HCT116 (cell line): ENCODE measurements at regions not wholly inside any gene's neighbourhood (a gene's known extent, or its start where the extent isn't known, plus 50 kb on each side); places are given as distances from the start of the nearest gene placed in this dataset.

Experiments used
- ATAC-seq: fragments of 200-7000 bp; cut with Tn5 transposase; 2 replicates; pipeline ENCODE4 v1.9.1; 2020; ENCODE audit warnings: mild to moderate bottlenecking, moderate library complexity
- BruUV-seq: library from RNA; stranded (reverse); fragments of 400-500 nt; replicated peaks from 2 replicates; lab custom pipeline; 2021; lab: Mats Ljungman, UMichigan
- CTCF ChIA-PET: fragments of 300-600 bp; sonication (Branson Sonifier 250); formaldehyde crosslinking; loops from one replicate; lab custom pipeline; 2021; ENCODE audit warnings: antibody characterized with exemption; lab: Charles Lee
- POLR2A ChIA-PET: fragments of 300-600, 350-600 bp; sonication (Branson Sonifier 250); formaldehyde crosslinking; loops from one replicate; lab custom pipeline; 2021; ENCODE audit warnings: antibody characterized with exemption; lab: Charles Lee
- RAD21 ChIA-PET, 2 experiments: fragments of 300-600 bp; sonication (Branson Sonifier 250); formaldehyde crosslinking; loops; one replicate each; lab custom pipeline; 2023; ENCODE audit warnings: low total read pairs in 2 of 2; ENCODE audit not compliant: uncharacterized antibody in 2 of 2, unreplicated experiment in 2 of 2, low non-redundant PET in 1 of 2; lab: Charles Lee
- DNase-seq: peaks from one replicate; pipeline ENCODE4 v3.0.0-alpha.2; 2010; ENCODE audit warnings: low read depth, low spot score
- H2AFZ ChIP-seq: fragments of 200-600 bp; shearing (Covaris generic), sonication (generic); 2 replicates; pipeline ENCODE4 v1.6.1; 2017; ENCODE audit warnings: low read depth, mixed run types, mixed read lengths, antibody characterized with exemption, low read length; ENCODE audit not compliant: poor library complexity, severe bottlenecking
- H3K27ac ChIP-seq: 2 replicates; pipeline ENCODE4 v1.5.1; 2012; ENCODE audit warnings: low read depth, low read length
- H3K27me3 ChIP-seq: fragments of 200-600 bp; sonication (generic); 2 replicates; pipeline ENCODE4 v1.6.1; 2016; ENCODE audit warnings: mixed run types, low read length, mixed read lengths; ENCODE audit not compliant: insufficient read depth
- H3K36me3 ChIP-seq, 2 experiments: fragments of 200-500 bp in 1 of 2; fragments of 200-600 bp in 1 of 2; sonication (Bioruptor generic) in 1 of 2; sonication (generic) in 1 of 2; 2 replicates each; pipeline versions ENCODE4 v1.5.1 to v1.6.1; 2014 to 2016; ENCODE audit warnings: low read length in 2 of 2, inconsistent platforms in 1 of 2, mixed read lengths in 1 of 2, mixed run types in 1 of 2; ENCODE audit not compliant: insufficient read depth in 2 of 2, control insufficient read depth in 1 of 2
- H3K4me1 ChIP-seq, 2 experiments: fragments of 200-600 bp in 1 of 2; sonication (generic) in 1 of 2; 2 replicates each; pipeline versions ENCODE4 v1.5.1 to v1.6.1; 2012 to 2017; ENCODE audit warnings: low read length in 2 of 2, inconsistent platforms in 1 of 2, mild to moderate bottlenecking in 1 of 2, mixed read lengths in 1 of 2, mixed run types in 1 of 2, moderate library complexity in 1 of 2; ENCODE audit not compliant: insufficient read depth in 2 of 2, control insufficient read depth in 1 of 2
- H3K4me2 ChIP-seq: fragments of 200-600 bp; sonication (generic); 2 replicates; pipeline ENCODE4 v1.6.1; 2017; ENCODE audit warnings: mixed run types, low read length, mixed read lengths
- H3K4me3 ChIP-seq, 2 experiments: fragments of 200-600 bp in 1 of 2; sonication (generic) in 1 of 2; replicated peaks in 1 of 2; 2 replicates each; pipeline ENCODE4 v1.5.1; 2011 to 2016; ENCODE audit warnings: low read length in 2 of 2, control low read depth in 1 of 2, low read depth in 1 of 2, mild to moderate bottlenecking in 1 of 2, mixed read lengths in 1 of 2, mixed run types in 1 of 2
- H3K79me2 ChIP-seq: fragments of 200-600 bp; sonication (generic); 2 replicates; pipeline ENCODE4 v1.6.1; 2017; ENCODE audit warnings: mild to moderate bottlenecking, mixed run types, low read length, moderate library complexity, mixed read lengths; ENCODE audit not compliant: insufficient read depth
- H3K9ac ChIP-seq: fragments of 200-600 bp; sonication (generic); 2 replicates; pipeline ENCODE4 v1.6.1; 2016; ENCODE audit warnings: low read length, mixed read lengths
- H3K9me2 ChIP-seq: fragments of 200-600 bp; sonication (generic), shearing (Covaris generic); 2 replicates; pipeline ENCODE4 v1.6.1; 2017; ENCODE audit warnings: mixed run types, mild to moderate bottlenecking, moderate library complexity; ENCODE audit not compliant: insufficient read depth
- H3K9me3 ChIP-seq, 2 experiments: fragments of 200-500 bp in 1 of 2; fragments of 200-600 bp in 1 of 2; sonication (Bioruptor generic) in 1 of 2; sonication (generic) in 1 of 2; 2 replicates each; pipeline ENCODE4 v1.6.1; 2014 to 2017; ENCODE audit warnings: low read length in 2 of 2, mixed read lengths in 2 of 2, inconsistent platforms in 1 of 2, low read depth in 1 of 2, mild to moderate bottlenecking in 1 of 2, mixed run types in 1 of 2, moderate library complexity in 1 of 2; ENCODE audit not compliant: control insufficient read depth in 1 of 2, insufficient read depth in 1 of 2
- H4K20me1 ChIP-seq: fragments of 200-600 bp; sonication (generic), shearing (Covaris generic); 2 replicates; pipeline ENCODE4 v1.6.1; 2017; ENCODE audit warnings: mixed run types, mild to moderate bottlenecking, moderate library complexity; ENCODE audit not compliant: insufficient read depth
- CBX3 ChIP-seq: IDR thresholded peaks from 2 replicates; pipeline ENCODE4 v1.6.1; 2012; ENCODE audit warnings: low read depth
- EGR1 ChIP-seq: IDR thresholded peaks from 2 replicates; pipeline ENCODE4 v1.6.1; 2012; ENCODE audit warnings: low read depth
- EZH2 ChIP-seq: fragments of 200-600 bp; sonication (generic); IDR thresholded peaks from 2 replicates; pipeline ENCODE4 v1.6.1; 2017; ENCODE audit warnings: antibody characterized with exemption, mixed run types
- EZH2phosphoT487 ChIP-seq: fragments of 200-600 bp; IDR thresholded peaks from 2 replicates; pipeline ENCODE4 v1.6.1; 2018; ENCODE audit warnings: antibody characterized with exemption, borderline replicate concordance
- FOSL1 ChIP-seq: IDR thresholded peaks from 2 replicates; pipeline ENCODE4 v1.6.1; 2012; ENCODE audit warnings: low read depth
- JUND ChIP-seq: IDR thresholded peaks from 2 replicates; pipeline ENCODE4 v1.6.1; 2012
- POLR2A ChIP-seq: IDR thresholded peaks from 2 replicates; pipeline ENCODE4 v1.7.0; 2011; ENCODE audit warnings: borderline replicate concordance; ENCODE audit not compliant: insufficient read depth, insufficient read length; ENCODE audit errors: extremely low read depth
- RAD21 ChIP-seq: IDR thresholded peaks from 2 replicates; pipeline ENCODE4 v1.6.1; 2012; ENCODE audit warnings: low read depth, mild to moderate bottlenecking
- REST ChIP-seq: IDR thresholded peaks from 2 replicates; pipeline ENCODE4 v1.6.1; 2012; ENCODE audit warnings: low read depth
- SP1 ChIP-seq: IDR thresholded peaks from 2 replicates; pipeline ENCODE4 v1.6.1; 2012; ENCODE audit warnings: low read depth
- TCF7L2 ChIP-seq: IDR thresholded peaks from 2 replicates; pipeline ENCODE4 v1.7.0; 2011; ENCODE audit warnings: borderline replicate concordance, inconsistent platforms; ENCODE audit not compliant: insufficient read depth, insufficient read length; ENCODE audit errors: extremely low read depth
- ZBTB33 ChIP-seq: IDR thresholded peaks from 2 replicates; pipeline ENCODE4 v1.6.1; 2011; ENCODE audit warnings: mild to moderate bottlenecking, low read length, moderate library complexity; ENCODE audit not compliant: insufficient replicate concordance; ENCODE audit errors: extremely low read depth
- ZFX ChIP-seq: fragments of 450-650 bp; IDR thresholded peaks from 2 replicates; pipeline ENCODE4 v1.6.1; 2017
- intact Hi-C: fragments of 100-400 bp; cut with micrococcal nuclease; formaldehyde crosslinking; loops from 2 replicates; pipeline ENCODE4 v1.10.0; 2022

GRCh38 chr5:61884252-61884855 lies 421.7 kb upstream of the KIF2A start:
- intact Hi-C loops, result no loop called here
- H3K79me2 ChIP-seq, result no peaks in the 10 kb centered on the region
- H3K4me1 ChIP-seq, result no peaks in the 10 kb centered on the region
- ATAC-seq, result no peak
- H3K9me2 ChIP-seq, result no peaks in the 10 kb centered on the region
- H3K9me3 ChIP-seq, result no peaks in the 10 kb centered on the region
- no TSS peak for BruUV-seq
- ChIA-PET RAD21 (no interaction called here), CTCF (no interaction called here), POLR2A (no interaction called here)
- no peak for TF ChIP-seq POLR2A
- no peak for TF ChIP-seq SP1
- TF ChIP-seq ZBTB33, result no peak
- no peak for TF ChIP-seq TCF7L2
- no peak for TF ChIP-seq FOSL1
- TF ChIP-seq REST, result no peak
- no peak for TF ChIP-seq EZH2
- TF ChIP-seq RAD21, result no peak
- no peak for TF ChIP-seq CBX3
- TF ChIP-seq JUND, result no peak
- TF ChIP-seq ZFX, result no peak
- TF ChIP-seq EGR1, result no peak
- TF ChIP-seq EZH2phosphoT487, result no peak
- no peaks in the 10 kb centered on the region for H4K20me1 ChIP-seq
- no peak for DNase-seq
- no peaks in the 10 kb centered on the region for H3K36me3 ChIP-seq
- H3K27ac ChIP-seq, result no peak overlapping the region
- no peak overlapping the region for H3K4me3 ChIP-seq
- no peak overlapping the region for H3K9ac ChIP-seq
- H3K4me2 ChIP-seq, result no peak overlapping the region
- no peak overlapping the region for H2AFZ ChIP-seq
- no peaks in the 10 kb centered on the region; the same call in 1 of the 2 replicates for H3K27me3 ChIP-seq
